SU-DHL-6 (cell line): ENCODE measurements at regions not wholly inside any gene's neighbourhood (a gene's known extent, or its start where the extent isn't known, plus 50 kb on each side); places are given as distances from the start of the nearest gene placed in this dataset.

Source experiments
- CTCF ChIP-seq: fragments of 200-600 bp; sonication (generic); IDR thresholded peaks from one replicate; pipeline ENCODE4 v1.5.1; 2017; ENCODE audit warnings: antibody characterized with exemption, mild to moderate bottlenecking, low read length, moderate library complexity; ENCODE audit not compliant: insufficient read depth, poor library complexity, severe bottlenecking
- EZH2phosphoT487 ChIP-seq: fragments of 200-600 bp; sonication (generic), shearing (Covaris generic); conservative IDR thresholded peaks from 2 replicates; pipeline ENCODE4 v1.6.1; 2018; ENCODE audit warnings: mild to moderate bottlenecking, antibody characterized with exemption, low read length, moderate library complexity, mixed read lengths

DNA sequence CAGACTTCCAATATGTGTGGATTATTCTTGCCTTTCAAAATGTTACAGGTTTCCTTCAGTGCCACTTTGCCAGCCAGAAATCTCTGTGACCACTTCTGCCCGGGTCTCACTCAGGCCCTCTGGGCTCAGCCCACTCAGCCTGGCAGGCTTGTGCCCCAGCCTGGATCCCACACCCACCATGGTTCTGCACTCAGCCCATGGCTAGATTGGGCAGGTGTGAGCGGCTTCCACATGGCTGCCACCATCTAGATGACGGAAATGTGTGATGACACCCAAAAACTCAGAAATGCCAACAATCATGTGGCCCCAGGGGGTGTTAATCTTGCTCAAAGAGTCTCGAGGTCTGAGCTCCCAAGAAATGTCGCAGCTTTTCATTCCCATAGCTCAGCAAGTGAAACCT lies 1097.5 kb upstream of the SLC39A10 start:
- TF ChIP-seq CTCF (no peak), EZH2phosphoT487 (no peak)
